NT2/D1 (cell line): ENCODE measurements at regions not wholly inside any gene's neighbourhood (a gene's known extent, or its start where the extent isn't known, plus 50 kb on each side); places are given as distances from the start of the nearest gene placed in this dataset.

ENCODE experiments used
- SUZ12 ChIP-seq: IDR thresholded peaks from 2 replicates; pipeline ENCODE4 v1.6.1; 2011; ENCODE audit not compliant: insufficient read length, insufficient read depth; ENCODE audit errors: extremely low read depth
- YY1 ChIP-seq: IDR thresholded peaks from 2 replicates; pipeline ENCODE4 v1.6.1; 2011; ENCODE audit not compliant: insufficient read length, insufficient read depth
- ZNF274 ChIP-seq: IDR thresholded peaks from 2 replicates; pipeline ENCODE4 v1.6.1; 2011; ENCODE audit warnings: mild to moderate bottlenecking, low read depth, low read length

DNA sequence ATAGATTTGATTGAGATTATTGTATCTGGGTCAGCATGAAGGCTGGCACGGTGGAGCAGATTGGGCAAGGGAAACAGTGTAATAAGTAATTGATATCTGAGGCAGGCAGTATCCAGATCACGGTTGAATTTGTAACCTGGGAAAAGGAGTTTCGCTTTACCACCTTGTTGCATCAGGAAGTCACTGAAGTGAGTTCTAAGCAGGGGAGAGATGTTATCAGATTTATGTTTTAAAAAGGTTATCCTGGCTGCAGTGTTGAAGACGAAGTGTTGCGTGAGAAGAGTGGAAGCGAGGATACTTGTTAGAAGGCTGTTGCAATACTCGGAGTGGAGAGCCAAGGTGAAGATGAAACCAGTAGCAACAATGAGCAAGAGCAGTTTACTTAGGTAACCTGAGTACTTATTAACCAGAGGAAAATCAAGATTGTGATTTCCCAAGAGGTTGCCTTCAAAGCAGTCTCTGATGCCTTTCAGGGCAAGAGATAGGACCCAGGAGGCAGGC lies 77.8 kb downstream of the LHX9 start:
- TF ChIP-seq ZNF274 (no peak), YY1 (no peak), SUZ12 (no peak)
